PC-9 (cell line): ENCODE measurements at regions not wholly inside any gene's neighbourhood (a gene's known extent, or its start where the extent isn't known, plus 50 kb on each side); places are given as distances from the start of the nearest gene placed in this dataset.

Experiments
- EZH2 ChIP-seq: fragments of 200-600 bp; sonication (generic); IDR thresholded peaks from 2 replicates; pipeline ENCODE4 v1.8.0; 2017; ENCODE audit warnings: antibody characterized with exemption, low read depth
- TF ChIP-seq, protein P1 (sequence below): fragments of 200-600 bp; sonication (generic); conservative IDR thresholded peaks from 2 replicates; pipeline ENCODE4 v1.6.1; 2017; ENCODE audit warnings: mixed run types, antibody characterized with exemption, mild to moderate bottlenecking, moderate library complexity

DNA sequence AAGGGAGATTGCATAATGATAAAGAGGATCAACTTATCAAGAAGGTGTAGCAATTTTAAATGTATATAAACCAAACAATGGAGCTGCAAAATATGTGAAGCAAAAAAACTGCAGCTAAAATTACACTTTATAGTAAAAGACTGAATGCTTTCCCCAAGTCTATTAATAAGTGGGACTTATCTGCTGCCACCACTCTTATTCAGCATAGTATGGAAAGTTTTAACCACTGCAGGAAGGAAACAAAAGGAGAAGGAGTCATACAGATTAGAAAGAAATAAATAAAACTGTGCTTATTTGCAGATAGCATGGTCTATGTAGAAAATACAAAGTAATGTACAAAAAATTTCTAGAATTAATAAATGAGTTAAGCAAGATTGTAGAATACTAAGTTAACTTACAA, 94.1 kb upstream of the GK2 start:
- TF ChIP-seq EZH2, result no peak
- TF ChIP-seq, protein P1, sequence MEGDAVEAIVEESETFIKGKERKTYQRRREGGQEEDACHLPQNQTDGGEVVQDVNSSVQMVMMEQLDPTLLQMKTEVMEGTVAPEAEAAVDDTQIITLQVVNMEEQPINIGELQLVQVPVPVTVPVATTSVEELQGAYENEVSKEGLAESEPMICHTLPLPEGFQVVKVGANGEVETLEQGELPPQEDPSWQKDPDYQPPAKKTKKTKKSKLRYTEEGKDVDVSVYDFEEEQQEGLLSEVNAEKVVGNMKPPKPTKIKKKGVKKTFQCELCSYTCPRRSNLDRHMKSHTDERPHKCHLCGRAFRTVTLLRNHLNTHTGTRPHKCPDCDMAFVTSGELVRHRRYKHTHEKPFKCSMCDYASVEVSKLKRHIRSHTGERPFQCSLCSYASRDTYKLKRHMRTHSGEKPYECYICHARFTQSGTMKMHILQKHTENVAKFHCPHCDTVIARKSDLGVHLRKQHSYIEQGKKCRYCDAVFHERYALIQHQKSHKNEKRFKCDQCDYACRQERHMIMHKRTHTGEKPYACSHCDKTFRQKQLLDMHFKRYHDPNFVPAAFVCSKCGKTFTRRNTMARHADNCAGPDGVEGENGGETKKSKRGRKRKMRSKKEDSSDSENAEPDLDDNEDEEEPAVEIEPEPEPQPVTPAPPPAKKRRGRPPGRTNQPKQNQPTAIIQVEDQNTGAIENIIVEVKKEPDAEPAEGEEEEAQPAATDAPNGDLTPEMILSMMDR, result no peak
